ENCODE measurements at regions not wholly inside any gene's neighbourhood (a gene's known extent, or its start where the extent isn't known, plus 50 kb on each side); places are given as distances from the start of the nearest gene placed in this dataset.
A peak's percentile ranks its signal among the peaks of the same experiment; 100 is the strongest.
"Not testable (repeated sequence)": the region's sequence is repeated elsewhere in the genome, so short reads cannot be mapped to it uniquely, and the experiment has no call there.

DNA sequence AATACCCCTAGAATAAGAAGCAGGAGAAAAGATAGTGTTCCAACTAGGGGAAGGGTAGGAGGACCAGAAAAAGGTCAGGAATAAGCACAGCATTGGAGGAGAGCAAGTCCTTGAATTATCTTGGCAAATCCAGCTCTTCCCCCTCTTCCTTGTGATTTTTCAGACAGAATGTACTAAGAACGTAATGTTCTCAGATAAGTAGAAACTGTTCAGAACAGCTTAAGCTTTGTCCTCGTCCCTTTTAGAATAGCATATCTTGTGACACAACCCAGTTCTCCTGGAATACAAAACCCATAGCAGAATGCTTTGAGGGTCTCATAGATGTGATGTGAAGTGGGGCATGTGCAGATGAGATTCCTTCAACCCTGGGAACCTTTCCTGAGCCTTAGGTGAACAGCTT is 97.4 kb downstream of the EMB start:
- no peaks in the 10 kb centered on the region for H3K9me3 Mint-ChIP-seq
- no peaks in the 10 kb centered on the region for H3K36me3 Mint-ChIP-seq
- no peaks in the 10 kb centered on the region for H3K4me1 Mint-ChIP-seq
- H3K4me3 Mint-ChIP-seq, result no peak overlapping the region
- DNase-seq (ENCODE audit: low spot score in 2 of 2), result no peak
- ATAC-seq, result no peak
- H3K27ac Mint-ChIP-seq, result no peak overlapping the region

GRCh38 chr5:50340757-50341156 is 100.3 kb downstream of the EMB start:
- no peak overlapping the region for H3K4me3 Mint-ChIP-seq
- ATAC-seq, result no peak
- no peak for DNase-seq (ENCODE audit: low spot score in 2 of 2)
- H3K4me1 Mint-ChIP-seq, result no peaks in the 10 kb centered on the region
- H3K36me3 Mint-ChIP-seq, result no peaks in the 10 kb centered on the region
- no peaks in the 10 kb centered on the region for H3K9me3 Mint-ChIP-seq
- H3K27ac Mint-ChIP-seq, result no peak overlapping the region

- peaks cover 17% of the 10 kb centered on the region for H3K9me3 Mint-ChIP-seq
- H3K36me3 Mint-ChIP-seq; H3K27ac Mint-ChIP-seq; DNase-seq (ENCODE audit: low spot score in 2 of 2); H3K4me3 Mint-ChIP-seq; ATAC-seq: not testable (repeated sequence)
- peaks cover 26% of the 10 kb centered on the region for H3K4me1 Mint-ChIP-seq
Observed at GRCh38 chr5:50330633-50331032, 110.5 kb downstream of the EMB start.

- peak overlapping the region; percentile 73 for H3K27ac Mint-ChIP-seq
- peaks cover 23% of the 10 kb centered on the region for H3K4me1 Mint-ChIP-seq
- ATAC-seq (peak; percentile 52), DNase-seq (ENCODE audit: low spot score in 2 of 2) (no peak)
- peaks cover 17% of the 10 kb centered on the region for H3K9me3 Mint-ChIP-seq
- no peaks in the 10 kb centered on the region for H3K36me3 Mint-ChIP-seq
- peak overlapping the region; percentile 50 for H3K4me3 Mint-ChIP-seq
Observed at GRCh38 chr5:50328193-50328729, 112.8 kb downstream of the EMB start.

- Mint-ChIP-seq H3K4me1 (peaks cover 16% of the 10 kb centered on the region), H3K4me3 (no peak overlapping the region), H3K27ac (no peak overlapping the region), H3K36me3 (no peaks in the 10 kb centered on the region), H3K9me3 (no peaks in the 10 kb centered on the region)
- DNase-seq (ENCODE audit: low spot score in 2 of 2), result no peak
- no peak for ATAC-seq
Observed at GRCh38 chr5:50325237-50325832, 115.8 kb downstream of the EMB start.

DNA sequence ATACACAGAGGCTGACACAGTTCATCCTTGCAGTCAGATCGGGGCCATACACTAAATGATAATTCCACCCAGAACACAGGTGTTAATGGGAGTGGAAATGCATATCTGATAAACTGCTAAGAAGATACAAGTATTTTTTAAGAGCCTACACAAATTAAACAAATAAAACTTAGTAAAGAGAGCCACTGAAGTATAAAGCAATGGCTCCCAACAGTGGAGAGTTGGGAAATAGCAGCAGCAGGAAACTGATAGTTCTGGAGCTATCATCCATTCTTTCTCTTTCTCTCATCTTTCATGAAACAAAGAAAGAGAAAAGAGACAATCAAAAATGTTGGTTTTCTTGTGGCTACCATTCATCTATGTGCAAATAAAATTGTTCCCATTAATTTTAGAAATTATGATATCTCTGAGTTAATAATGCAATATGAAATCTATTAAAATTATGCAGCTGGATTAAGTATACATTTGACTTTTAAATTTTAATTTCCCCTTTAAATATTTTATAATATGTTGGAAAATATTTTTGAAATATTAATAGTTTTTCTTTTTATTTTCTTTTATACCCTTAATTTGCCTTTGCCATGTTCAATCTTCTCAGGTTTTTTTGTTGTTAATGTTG is 120.8 kb downstream of the EMB start:
- no peak overlapping the region for H3K27ac Mint-ChIP-seq
- ATAC-seq (no peak), DNase-seq (ENCODE audit: low spot score in 2 of 2) (no peak)

GRCh38 chr5:50318220-50318619 is 122.9 kb downstream of the EMB start:
- H3K9me3 Mint-ChIP-seq, result no peaks in the 10 kb centered on the region
- no peak overlapping the region for H3K27ac Mint-ChIP-seq
- DNase-seq (ENCODE audit: low spot score in 2 of 2) (no peak), ATAC-seq (no peak)
- no peaks in the 10 kb centered on the region for H3K36me3 Mint-ChIP-seq
- H3K4me3 Mint-ChIP-seq, result no peak overlapping the region
- H3K4me1 Mint-ChIP-seq, result no peaks in the 10 kb centered on the region

More for the DNA sequence above, 120.8 kb downstream of the EMB start:
- Mint-ChIP-seq H3K4me1 (no peaks in the 10 kb centered on the region), H3K9me3 (no peaks in the 10 kb centered on the region), H3K4me3 (no peak overlapping the region), H3K36me3 (no peaks in the 10 kb centered on the region)

DNA sequence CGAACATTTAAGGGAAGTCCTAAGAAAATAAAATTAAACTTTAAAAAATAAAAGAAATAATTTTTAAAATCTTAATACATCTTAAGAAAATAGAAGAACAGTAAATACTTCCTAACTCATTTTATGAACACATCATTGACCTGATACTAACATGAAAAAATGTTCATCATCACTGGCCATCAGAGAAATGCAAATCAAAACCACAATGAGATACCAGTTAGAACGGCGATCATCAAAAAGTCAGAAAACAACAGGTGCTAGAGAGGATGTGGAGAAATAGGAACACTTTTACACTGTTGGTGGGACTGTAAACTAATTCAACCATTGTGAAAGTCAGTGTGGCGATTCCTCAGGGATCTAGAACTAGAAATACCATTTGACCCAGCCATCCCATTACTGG is 134.6 kb downstream of the EMB start:
- H3K4me1 Mint-ChIP-seq; ATAC-seq; H3K27ac Mint-ChIP-seq; H3K4me3 Mint-ChIP-seq; H3K9me3 Mint-ChIP-seq; H3K36me3 Mint-ChIP-seq; DNase-seq (ENCODE audit: low spot score in 2 of 2): not testable (repeated sequence)

GRCh38 chr5:50302815-50303490 is 138.1 kb downstream of the EMB start:
- Mint-ChIP-seq H3K36me3 (no peaks in the 10 kb centered on the region), H3K4me1 (no peaks in the 10 kb centered on the region), H3K4me3 (no peak overlapping the region), H3K27ac (no peak overlapping the region), H3K9me3 (peaks cover 4% of the 10 kb centered on the region)
- DNase-seq (ENCODE audit: low spot score in 2 of 2) (no peak), ATAC-seq (no peak)

- no peak overlapping the region for H3K27ac Mint-ChIP-seq
- ATAC-seq, result no peak
Observed at GRCh38 chr5:50301756-50302155, 139.3 kb downstream of the EMB start.

DNA sequence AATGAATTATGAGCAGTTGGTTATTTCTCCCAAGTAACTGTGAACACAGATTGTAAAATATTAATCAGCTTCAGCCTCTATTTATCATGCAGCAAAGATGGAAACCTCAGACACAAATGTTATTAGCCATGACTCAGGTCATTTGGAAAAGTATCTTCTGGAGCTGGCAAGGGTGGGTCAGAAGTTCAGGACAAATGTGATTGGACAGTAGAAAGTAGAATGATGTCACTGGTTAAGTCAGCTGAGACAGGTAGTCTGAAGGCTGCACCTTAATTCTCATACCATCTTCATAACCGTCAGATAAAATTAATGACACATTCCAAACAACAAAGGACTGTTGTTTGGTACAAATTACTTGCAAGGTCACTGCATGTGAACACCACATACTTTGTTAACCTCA is 140.2 kb downstream of the EMB start:
- Mint-ChIP-seq H3K9me3 (peaks cover 4% of the 10 kb centered on the region), H3K4me1 (no peaks in the 10 kb centered on the region), H3K27ac (no peak overlapping the region), H3K36me3 (no peaks in the 10 kb centered on the region), H3K4me3 (no peak overlapping the region)
- ATAC-seq (no peak), DNase-seq (ENCODE audit: low spot score in 2 of 2) (no peak)

More at GRCh38 chr5:50301756-50302155, 139.3 kb downstream of the EMB start:
- no peaks in the 10 kb centered on the region for H3K36me3 Mint-ChIP-seq
- H3K9me3 Mint-ChIP-seq, result peaks cover 4% of the 10 kb centered on the region
- H3K4me3 Mint-ChIP-seq, result no peak overlapping the region
- no peaks in the 10 kb centered on the region for H3K4me1 Mint-ChIP-seq
- DNase-seq (ENCODE audit: low spot score in 2 of 2), result no peak

- H3K27ac Mint-ChIP-seq, result no peak overlapping the region
- ATAC-seq, result no peak
- H3K4me1 Mint-ChIP-seq, result no peaks in the 10 kb centered on the region
- H3K4me3 Mint-ChIP-seq, result no peak overlapping the region
- H3K36me3 Mint-ChIP-seq, result no peaks in the 10 kb centered on the region
- no peak for DNase-seq (ENCODE audit: low spot score in 2 of 2)
- peaks cover 11% of the 10 kb centered on the region for H3K9me3 Mint-ChIP-seq
Observed at GRCh38 chr5:50299896-50300295, 141.2 kb downstream of the EMB start.

- no peak overlapping the region for H3K27ac Mint-ChIP-seq
- no peak for ATAC-seq
- no peaks in the 10 kb centered on the region for H3K36me3 Mint-ChIP-seq
- no peak for DNase-seq (ENCODE audit: low spot score in 2 of 2)
- peaks cover 16% of the 10 kb centered on the region for H3K9me3 Mint-ChIP-seq
- H3K4me3 Mint-ChIP-seq, result no peak overlapping the region
- no peaks in the 10 kb centered on the region for H3K4me1 Mint-ChIP-seq
Observed at GRCh38 chr5:50292735-50293394, 148.2 kb downstream of the EMB start.

- peaks cover 11% of the 10 kb centered on the region for H3K9me3 Mint-ChIP-seq
- not testable (repeated sequence) for ATAC-seq; H3K27ac Mint-ChIP-seq; H3K36me3 Mint-ChIP-seq; DNase-seq (ENCODE audit: low spot score in 2 of 2); H3K4me3 Mint-ChIP-seq; H3K4me1 Mint-ChIP-seq
Observed at GRCh38 chr5:50280461-50280860, 160.6 kb downstream of the EMB start.

All from stimulated activated effector memory CD8-positive, alpha-beta T cell treated with anti-CD3 and anti-CD28 coated beads, Interleukin-12 subunit alpha, Interleukin-12 subunit beta, amount 100 ng/mL, for 72 hours (primary cell).